GM12891 (cell line): ENCODE measurements at regions not wholly inside any gene's neighbourhood (a gene's known extent, or its start where the extent isn't known, plus 50 kb on each side); places are given as distances from the start of the nearest gene placed in this dataset.

Source experiments
- PAX5 ChIP-seq: IDR thresholded peaks from 2 replicates; pipeline ENCODE4 v1.6.1; 2011; ENCODE audit warnings: low read length, moderate library complexity, mild to moderate bottlenecking; ENCODE audit not compliant: insufficient read depth, severe bottlenecking
- POLR2A ChIP-seq: IDR thresholded peaks from 2 replicates; pipeline ENCODE4 v1.6.1; 2011; ENCODE audit warnings: low read depth, low read length, control low read depth
- POLR2AphosphoS5 ChIP-seq: IDR thresholded peaks from 2 replicates; pipeline ENCODE4 v1.6.1; 2011; ENCODE audit warnings: low read depth, low read length, control low read depth
- SPI1 ChIP-seq: IDR thresholded peaks from 2 replicates; pipeline ENCODE4 v1.6.1; 2011; ENCODE audit warnings: low read depth, low read length, control low read depth
- TAF1 ChIP-seq: IDR thresholded peaks from 2 replicates; pipeline ENCODE4 v1.6.1; 2011; ENCODE audit warnings: low read depth, low read length, control low read depth

DNA sequence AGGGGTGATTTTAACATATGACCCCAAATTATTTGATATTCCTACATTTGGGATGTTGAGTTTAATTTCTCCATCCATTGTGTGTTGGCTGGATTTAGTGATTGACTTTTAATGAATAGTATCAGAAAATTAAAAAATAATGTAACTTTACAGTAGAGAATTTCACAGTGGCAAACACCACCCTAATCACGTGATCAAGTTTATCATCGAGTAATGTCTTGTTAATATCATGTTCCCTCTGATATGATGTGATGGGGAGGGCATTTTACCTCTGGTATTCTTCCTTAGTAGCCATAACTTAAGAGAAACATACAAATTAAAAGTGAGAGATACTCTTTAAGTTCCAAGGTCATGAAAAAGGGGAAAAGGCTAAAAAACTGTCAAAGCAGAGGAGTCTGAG lies 602.0 kb upstream of the CELF4 start:
- TF ChIP-seq POLR2A (no peak), POLR2AphosphoS5 (no peak), TAF1 (no peak), PAX5 (no peak), SPI1 (no peak)
